ENCODE measurements at regions not wholly inside any gene's neighbourhood (a gene's known extent, or its start where the extent isn't known, plus 50 kb on each side); places are given as distances from the start of the nearest gene placed in this dataset.

DNA sequence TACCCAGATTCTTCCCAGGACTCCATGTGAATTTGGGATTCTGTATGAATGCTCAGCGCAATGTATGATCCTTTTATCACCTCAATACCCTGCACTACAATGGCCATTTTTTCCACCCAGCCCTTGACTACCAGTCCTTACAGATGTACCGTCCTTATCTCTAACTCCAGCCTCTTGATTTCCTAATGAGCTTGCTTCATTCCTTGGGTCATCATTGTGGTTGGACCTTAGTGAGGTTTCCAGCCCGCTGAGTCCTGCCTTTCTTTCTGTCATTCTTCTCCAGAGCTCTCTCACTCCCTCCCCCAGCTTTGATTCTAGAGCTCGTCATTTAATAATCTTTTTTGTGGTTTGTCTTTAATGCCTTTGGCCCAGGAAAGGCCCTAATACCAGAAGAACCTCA is 438.5 kb downstream of the ZNF536 start:
- no peak for DNase-seq (ENCODE audit: low read depth in 2 of 2)
- no peak for TF ChIP-seq EZH2 (IDR thresholded peaks at IDR 0.05; ENCODE audit: low read length, missing control alignments)
- TF ChIP-seq, protein P1, sequence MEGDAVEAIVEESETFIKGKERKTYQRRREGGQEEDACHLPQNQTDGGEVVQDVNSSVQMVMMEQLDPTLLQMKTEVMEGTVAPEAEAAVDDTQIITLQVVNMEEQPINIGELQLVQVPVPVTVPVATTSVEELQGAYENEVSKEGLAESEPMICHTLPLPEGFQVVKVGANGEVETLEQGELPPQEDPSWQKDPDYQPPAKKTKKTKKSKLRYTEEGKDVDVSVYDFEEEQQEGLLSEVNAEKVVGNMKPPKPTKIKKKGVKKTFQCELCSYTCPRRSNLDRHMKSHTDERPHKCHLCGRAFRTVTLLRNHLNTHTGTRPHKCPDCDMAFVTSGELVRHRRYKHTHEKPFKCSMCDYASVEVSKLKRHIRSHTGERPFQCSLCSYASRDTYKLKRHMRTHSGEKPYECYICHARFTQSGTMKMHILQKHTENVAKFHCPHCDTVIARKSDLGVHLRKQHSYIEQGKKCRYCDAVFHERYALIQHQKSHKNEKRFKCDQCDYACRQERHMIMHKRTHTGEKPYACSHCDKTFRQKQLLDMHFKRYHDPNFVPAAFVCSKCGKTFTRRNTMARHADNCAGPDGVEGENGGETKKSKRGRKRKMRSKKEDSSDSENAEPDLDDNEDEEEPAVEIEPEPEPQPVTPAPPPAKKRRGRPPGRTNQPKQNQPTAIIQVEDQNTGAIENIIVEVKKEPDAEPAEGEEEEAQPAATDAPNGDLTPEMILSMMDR (conservative IDR thresholded peaks at IDR 0.05 in 1 of 2, IDR thresholded peaks at IDR 0.05 in 1 of 2; ENCODE audit: low read depth in 1 of 2, low read length in 2 of 2) = no peak
- H3K4me2 ChIP-seq (ENCODE audit: extremely low read depth, insufficient read depth, low read length) = no peak overlapping the region

DNA sequence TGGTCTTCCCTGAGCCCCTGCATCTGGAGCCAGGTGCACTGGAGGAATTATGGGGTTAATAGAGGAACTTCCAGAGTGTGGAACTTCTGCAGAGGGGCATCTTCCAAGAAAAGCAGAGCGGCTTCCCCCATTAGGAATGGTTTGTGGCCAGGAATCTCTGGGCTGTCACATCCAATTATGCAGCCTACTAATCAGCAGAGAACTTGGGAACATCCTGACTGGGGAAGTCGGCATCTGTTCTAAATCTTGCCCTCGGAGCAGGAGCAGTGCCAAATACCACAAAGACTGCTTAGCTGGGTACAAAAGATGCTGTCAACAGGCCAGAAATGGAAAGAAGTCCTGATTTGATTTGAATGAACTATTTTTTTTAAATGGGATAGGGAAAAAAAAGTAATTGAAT is 435.1 kb downstream of the ZNF536 start:
- H3K4me1 ChIP-seq (ENCODE audit: control insufficient read depth, extremely low read depth, insufficient read depth, low read length) = no peaks in the 10 kb centered on the region
- H3K79me2 ChIP-seq (ENCODE audit: control insufficient read depth, insufficient read depth, low read length) = no peaks in the 10 kb centered on the region
- H3K4me3 ChIP-seq (replicated peaks in 1 of 4; ENCODE audit: control extremely low read depth in 1 of 4, insufficient read depth in 1 of 4, low read depth in 3 of 4, low read length in 4 of 4) = no peak overlapping the region
- no peaks in the 10 kb centered on the region for H3K9me3 ChIP-seq (ENCODE audit: control insufficient read depth, insufficient read depth, low read depth, low read length)
- no peak for DNase-seq (ENCODE audit: low read depth in 2 of 2)
- no peak overlapping the region for H2AFZ ChIP-seq (ENCODE audit: low read length)
- H3K27me3 ChIP-seq (ENCODE audit: control insufficient read depth, insufficient read depth, low read length) = no peaks in the 10 kb centered on the region
- no peak for TF ChIP-seq EZH2 (IDR thresholded peaks at IDR 0.05; ENCODE audit: low read length, missing control alignments)
- TF ChIP-seq, protein P1 (conservative IDR thresholded peaks at IDR 0.05 in 1 of 2, IDR thresholded peaks at IDR 0.05 in 1 of 2; ENCODE audit: low read depth in 1 of 2, low read length in 2 of 2) = no peak
- no peak overlapping the region for H3K9ac ChIP-seq (ENCODE audit: insufficient read depth, low read length)
- no peaks in the 10 kb centered on the region for H4K20me1 ChIP-seq (ENCODE audit: control insufficient read depth, extremely low read depth, insufficient read depth, low read length)
- no peak overlapping the region for H3K27ac ChIP-seq (ENCODE audit: insufficient read depth, low read length)
- H3K4me2 ChIP-seq (ENCODE audit: extremely low read depth, insufficient read depth, low read length) = no peak overlapping the region
- no peaks in the 10 kb centered on the region for H3K36me3 ChIP-seq (ENCODE audit: control insufficient read depth, insufficient read depth, low read length)

More for the DNA sequence above, 438.5 kb downstream of the ZNF536 start:
- Histone ChIP-seq H3K27me3 (ENCODE audit: control insufficient read depth, insufficient read depth, low read length) (no peaks in the 10 kb centered on the region), H4K20me1 (ENCODE audit: control insufficient read depth, extremely low read depth, insufficient read depth, low read length) (no peaks in the 10 kb centered on the region), H2AFZ (ENCODE audit: low read length) (no peak overlapping the region), H3K9ac (ENCODE audit: insufficient read depth, low read length) (no peak overlapping the region), H3K79me2 (ENCODE audit: control insufficient read depth, insufficient read depth, low read length) (no peaks in the 10 kb centered on the region), H3K9me3 (ENCODE audit: control insufficient read depth, insufficient read depth, low read depth, low read length) (no peaks in the 10 kb centered on the region), H3K36me3 (ENCODE audit: control insufficient read depth, insufficient read depth, low read length) (no peaks in the 10 kb centered on the region), H3K4me3 (replicated peaks in 1 of 4; ENCODE audit: control extremely low read depth in 1 of 4, insufficient read depth in 1 of 4, low read depth in 3 of 4, low read length in 4 of 4) (no peak overlapping the region), H3K4me1 (ENCODE audit: control insufficient read depth, extremely low read depth, insufficient read depth, low read length) (no peaks in the 10 kb centered on the region), H3K27ac (ENCODE audit: insufficient read depth, low read length) (no peak overlapping the region)

DNA sequence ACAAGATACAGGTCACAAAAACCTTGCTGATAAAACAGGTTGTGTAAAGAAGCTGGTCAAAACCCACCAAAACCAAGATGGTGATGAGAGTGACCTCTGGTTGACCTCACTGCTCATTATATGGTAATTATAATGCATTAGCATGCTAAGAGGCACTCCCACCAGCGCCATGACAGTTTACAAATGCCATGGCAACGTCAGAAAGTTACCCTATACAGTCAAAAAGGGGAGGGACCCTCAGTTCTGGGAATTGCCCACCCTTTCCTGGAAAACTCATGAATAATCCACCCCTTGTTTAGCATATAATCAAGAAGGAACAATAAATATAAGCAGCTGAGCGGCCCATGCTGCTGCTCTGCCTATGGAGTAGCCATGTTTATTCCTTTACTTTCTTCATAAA is 434.1 kb downstream of the ZNF536 start:
- Histone ChIP-seq H3K9me3 (ENCODE audit: control insufficient read depth, insufficient read depth, low read depth, low read length) (no peaks in the 10 kb centered on the region), H3K79me2 (ENCODE audit: control insufficient read depth, insufficient read depth, low read length) (no peaks in the 10 kb centered on the region), H3K4me3 (replicated peaks in 1 of 4; ENCODE audit: control extremely low read depth in 1 of 4, insufficient read depth in 1 of 4, low read depth in 3 of 4, low read length in 4 of 4) (no peak overlapping the region), H3K27ac (ENCODE audit: insufficient read depth, low read length) (no peak overlapping the region), H3K4me2 (ENCODE audit: extremely low read depth, insufficient read depth, low read length) (no peak overlapping the region), H3K9ac (ENCODE audit: insufficient read depth, low read length) (no peak overlapping the region), H3K36me3 (ENCODE audit: control insufficient read depth, insufficient read depth, low read length) (no peaks in the 10 kb centered on the region), H3K27me3 (ENCODE audit: control insufficient read depth, insufficient read depth, low read length) (no peaks in the 10 kb centered on the region), H4K20me1 (ENCODE audit: control insufficient read depth, extremely low read depth, insufficient read depth, low read length) (no peaks in the 10 kb centered on the region), H2AFZ (ENCODE audit: low read length) (no peak overlapping the region), H3K4me1 (ENCODE audit: control insufficient read depth, extremely low read depth, insufficient read depth, low read length) (no peaks in the 10 kb centered on the region)
- no peak for DNase-seq (ENCODE audit: low read depth in 2 of 2)
- TF ChIP-seq, protein P1 (conservative IDR thresholded peaks at IDR 0.05 in 1 of 2, IDR thresholded peaks at IDR 0.05 in 1 of 2; ENCODE audit: low read depth in 1 of 2, low read length in 2 of 2) = no peak
- no peak for TF ChIP-seq EZH2 (IDR thresholded peaks at IDR 0.05; ENCODE audit: low read length, missing control alignments)

Data from fibroblast of lung (primary cell).